Bronchial epithelial cell (primary cell): ENCODE measurements at regions not wholly inside any gene's neighbourhood (a gene's known extent, or its start where the extent isn't known, plus 50 kb on each side); places are given as distances from the start of the nearest gene placed in this dataset.

Source experiments
- DNase-seq: peaks from one replicate; pipeline ENCODE4 v3.0.0-alpha.2; 2010; ENCODE audit warnings: low read depth
- FAIRE-seq: peaks from 2 replicates; lab custom pipeline; 2011; peaks lifted over from hg19 to GRCh38; lab: Jason Lieb, UNC
- H3K27me3 ChIP-seq: 2 replicates; pipeline ENCODE4 v1.5.1; 2011; ENCODE audit warnings: low read length; ENCODE audit not compliant: control insufficient read depth, insufficient read depth
- H3K36me3 ChIP-seq: 2 replicates; pipeline ENCODE4 v1.5.1; 2011; ENCODE audit warnings: low read length; ENCODE audit not compliant: control insufficient read depth, insufficient read depth
- H3K4me3 ChIP-seq: 2 replicates; pipeline ENCODE4 v1.5.1; 2011; ENCODE audit warnings: mild to moderate bottlenecking, low read depth, low read length, control low read depth
- CTCF ChIP-seq: IDR thresholded peaks from 2 replicates; pipeline ENCODE4 v1.5.1; 2011; ENCODE audit warnings: mild to moderate bottlenecking, moderate library complexity, low read length, control low read depth, inconsistent platforms; ENCODE audit not compliant: insufficient read depth, severe bottlenecking

DNA sequence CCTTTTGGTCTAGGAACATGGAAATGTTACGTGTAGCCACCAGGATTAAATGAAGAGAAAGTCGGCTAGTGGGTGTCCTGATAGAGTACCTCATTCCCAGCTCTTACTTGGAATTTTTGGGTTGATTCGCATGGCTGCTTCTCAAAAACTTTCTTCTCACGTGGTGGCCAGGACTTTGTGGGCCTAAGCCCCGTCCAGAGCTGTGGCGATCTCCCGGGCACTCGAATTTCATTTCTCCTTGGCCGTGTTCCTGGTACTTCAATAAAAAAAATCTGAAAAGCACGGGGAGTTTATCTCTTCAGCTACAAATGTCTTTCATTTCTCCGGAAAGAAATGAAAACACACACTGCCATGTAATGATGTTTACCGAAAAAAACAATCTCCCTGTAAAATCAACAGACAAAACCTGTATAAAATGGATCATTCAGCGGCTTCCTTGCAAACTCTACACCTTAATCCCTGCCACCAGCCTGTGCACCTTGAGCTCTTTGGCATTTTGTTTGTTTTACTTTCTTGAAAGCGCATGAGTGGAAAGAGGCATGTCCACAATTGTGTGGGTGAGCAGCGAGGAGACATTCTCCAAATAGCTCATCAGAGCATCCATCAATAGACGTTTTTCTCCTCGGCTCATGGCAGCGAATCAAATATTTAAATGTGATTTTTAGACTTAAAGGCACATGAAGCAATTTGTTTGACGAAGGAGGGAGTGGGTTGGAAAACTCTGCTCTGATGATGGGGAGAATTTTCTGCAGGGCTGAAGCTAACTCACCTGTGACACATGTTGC is 173.1 kb downstream of the TFAP2C start:
- H3K4me3 ChIP-seq: no peak overlapping the region
- no peaks in the 10 kb centered on the region for H3K27me3 ChIP-seq
- FAIRE-seq (no peak), DNase-seq (peak; percentile 7)
- no peak for TF ChIP-seq CTCF
- no peaks in the 10 kb centered on the region for H3K36me3 ChIP-seq

- DNase-seq: no peak
- H3K36me3 ChIP-seq: no peaks in the 10 kb centered on the region
- H3K27me3 ChIP-seq: no peaks in the 10 kb centered on the region
- H3K4me3 ChIP-seq: no peak overlapping the region
- no peak for FAIRE-seq
- TF ChIP-seq CTCF: no peak
These were observed 173.7 kb downstream of the TFAP2C start for GRCh38 chr20:56802805-56803204.

DNA sequence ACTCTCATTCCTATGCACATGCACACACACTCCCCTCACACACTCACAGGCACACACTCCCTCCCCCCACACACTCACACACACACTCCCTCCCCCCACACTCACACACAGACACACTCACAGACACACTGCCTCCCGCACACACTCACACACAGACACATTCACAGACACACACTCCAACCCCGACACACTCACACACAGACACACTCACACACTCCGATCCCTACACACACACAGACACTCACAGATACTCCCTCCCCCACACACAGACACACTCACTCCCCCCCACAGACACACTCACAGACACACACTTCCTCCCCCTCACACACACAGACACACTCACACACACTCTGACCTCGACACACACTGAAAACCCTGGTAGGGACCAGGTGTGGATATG is 176.2 kb downstream of the TFAP2C start:
- DNase-seq: no peak
- H3K36me3 ChIP-seq: no peaks in the 10 kb centered on the region
- no peak for TF ChIP-seq CTCF
- no peak overlapping the region for H3K4me3 ChIP-seq
- H3K27me3 ChIP-seq: no peaks in the 10 kb centered on the region
- peak; percentile 93 for FAIRE-seq

DNA sequence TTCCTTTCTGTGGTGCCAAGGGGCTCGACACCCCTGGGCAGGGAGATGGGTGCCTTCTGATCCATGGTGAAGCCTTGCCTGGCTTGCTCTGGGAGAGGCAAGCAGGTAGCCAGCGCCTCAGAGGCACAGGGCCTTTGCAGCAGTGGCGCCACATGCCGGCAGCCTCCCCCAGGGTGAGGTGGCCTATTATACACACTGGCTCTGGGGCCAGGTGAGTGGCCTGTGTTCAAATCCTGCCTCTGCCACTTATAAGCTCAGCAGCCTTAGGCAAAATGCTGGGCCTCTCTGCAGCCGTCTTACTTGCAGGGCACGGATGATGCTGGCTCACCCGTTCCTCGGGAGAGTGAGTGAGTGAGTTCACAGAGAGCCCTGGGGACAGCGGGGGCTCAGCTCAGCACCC is 176.9 kb downstream of the TFAP2C start:
- DNase-seq (no peak), FAIRE-seq (no peak)
- Histone ChIP-seq H3K36me3 (no peaks in the 10 kb centered on the region), H3K27me3 (no peaks in the 10 kb centered on the region), H3K4me3 (no peak overlapping the region)
- no peak for TF ChIP-seq CTCF

- no peak for TF ChIP-seq CTCF
- FAIRE-seq (no peak), DNase-seq (no peak)
- Histone ChIP-seq H3K4me3 (no peak overlapping the region), H3K36me3 (no peaks in the 10 kb centered on the region), H3K27me3 (no peaks in the 10 kb centered on the region)
These were observed 177.9 kb downstream of the TFAP2C start for GRCh38 chr20:56806952-56807517.
